GM23338 (cell line): ENCODE measurements at regions not wholly inside any gene's neighbourhood (a gene's known extent, or its start where the extent isn't known, plus 50 kb on each side); places are given as distances from the start of the nearest gene placed in this dataset.
A peak's percentile ranks its signal among the peaks of the same experiment; 100 is the strongest.

Experiments
- ATAC-seq: fragments of 200-7000 bp; cut with Tn5 transposase; 3 replicates; pipeline ENCODE4 v1.9.1; 2020
- DNase-seq: peaks from one replicate; pipeline ENCODE4 v3.0.0-alpha.2; 2015; ENCODE audit warnings: low spot score
- H2AFZ ChIP-seq: fragments of 200-600 bp; sonication (generic); 2 replicates; pipeline ENCODE4 v1.8.0; 2016; ENCODE audit warnings: antibody characterized with exemption, mild to moderate bottlenecking, moderate library complexity
- H3F3A ChIP-seq: fragments of 200-600 bp; sonication (generic); replicated peaks from 2 replicates; pipeline ENCODE4 v1.8.0; 2017; ENCODE audit warnings: antibody characterized with exemption, mixed run types, low read depth
- H3K27ac ChIP-seq: fragments of 200-600 bp; sonication (generic); 2 replicates; pipeline ENCODE4 v1.6.1; 2016; ENCODE audit warnings: low read depth
- H3K27me3 ChIP-seq: fragments of 200-600 bp; sonication (generic); 2 replicates; pipeline ENCODE4 v1.8.0; 2016; ENCODE audit warnings: mild to moderate bottlenecking, mixed run types, moderate library complexity; ENCODE audit not compliant: insufficient read depth
- H3K36me3 ChIP-seq: fragments of 200-600 bp; sonication (generic); 2 replicates; pipeline ENCODE4 v1.8.0; 2016; ENCODE audit warnings: mild to moderate bottlenecking; ENCODE audit not compliant: insufficient read depth
- H3K4me1 ChIP-seq: fragments of 200-600 bp; sonication (generic); 2 replicates; pipeline ENCODE4 v1.8.0; 2016; ENCODE audit warnings: mild to moderate bottlenecking, moderate library complexity; ENCODE audit not compliant: insufficient read depth
- H3K4me2 ChIP-seq: fragments of 200-600 bp; sonication (generic); 2 replicates; pipeline ENCODE4 v1.7.1; 2017; ENCODE audit warnings: mixed run types
- H3K4me3 ChIP-seq: fragments of 200-600 bp; sonication (generic); 2 replicates; pipeline ENCODE4 v1.6.1; 2016; ENCODE audit warnings: mixed run types
- H3K79me2 ChIP-seq: fragments of 200-600 bp; sonication (generic); replicated peaks from 2 replicates; pipeline ENCODE4 v1.8.0; 2017; ENCODE audit warnings: mild to moderate bottlenecking; ENCODE audit not compliant: insufficient read depth
- H3K9me2 ChIP-seq: fragments of 200-600 bp; sonication (generic); 2 replicates; pipeline ENCODE4 v1.8.0; 2017; ENCODE audit not compliant: insufficient read depth
- H4K20me1 ChIP-seq: fragments of 200-600 bp; sonication (generic); replicated peaks from 2 replicates; pipeline ENCODE4 v1.8.0; 2017; ENCODE audit warnings: mild to moderate bottlenecking; ENCODE audit not compliant: insufficient read depth
- H3K27ac Mint-ChIP-seq: 2 replicates; pipeline ENCODE4 v1.8.0; 2020; ENCODE audit warnings: inconsistent platforms, mild to moderate bottlenecking, moderate library complexity, mixed read lengths
- H3K27me3 Mint-ChIP-seq: 3 replicates; pipeline ENCODE4 v1.8.0; 2022; ENCODE audit warnings: low read depth, mild to moderate bottlenecking, moderate library complexity, mixed read lengths, inconsistent platforms; ENCODE audit not compliant: insufficient read depth, poor library complexity
- H3K36me3 Mint-ChIP-seq: 3 replicates; pipeline ENCODE4 v1.8.0; 2021; ENCODE audit warnings: low read depth, mild to moderate bottlenecking, inconsistent platforms, moderate library complexity, mixed read lengths
- H3K4me1 Mint-ChIP-seq: 3 replicates; pipeline ENCODE4 v1.8.0; 2020; ENCODE audit warnings: mild to moderate bottlenecking, inconsistent platforms, mixed read lengths
- H3K4me3 Mint-ChIP-seq: 3 replicates; pipeline ENCODE4 v1.8.0; 2021; ENCODE audit warnings: moderate library complexity, mild to moderate bottlenecking, inconsistent platforms, mixed read lengths
- H3K9me3 Mint-ChIP-seq: 3 replicates; pipeline ENCODE4 v1.8.0; 2020; ENCODE audit warnings: moderate library complexity, mild to moderate bottlenecking, inconsistent platforms, mixed read lengths
- CREB1 ChIP-seq: fragments of 250-450 bp; sonication (Bioruptor Pico); IDR thresholded peaks from 2 replicates; pipeline ENCODE4 v1.5.0; 2020; ENCODE audit warnings: low read depth, mild to moderate bottlenecking, moderate library complexity
- CTCF ChIP-seq, 2 experiments: fragments of 200-600 bp in 1 of 2; sonication (generic) in 1 of 2; conservative IDR thresholded peaks; 2 replicates each; pipeline versions ENCODE4 v1.5.1 to v1.6.1; 2016 to 2017; ENCODE audit warnings: antibody characterized with exemption in 2 of 2, low read depth in 2 of 2, mild to moderate bottlenecking in 2 of 2, moderate library complexity in 1 of 2
- ETS1 ChIP-seq: IDR thresholded peaks from 2 replicates; pipeline ENCODE4 v1.6.1; 2016; ENCODE audit warnings: antibody characterized with exemption
- EZH2 ChIP-seq: fragments of 200-600 bp; sonication (generic); IDR thresholded peaks from one replicate; pipeline ENCODE4 v1.8.0; 2017; ENCODE audit warnings: antibody characterized with exemption, mild to moderate bottlenecking, low read depth; ENCODE audit not compliant: unreplicated experiment
- EZH2phosphoT487 ChIP-seq: fragments of 200-600 bp; sonication (generic); IDR thresholded peaks from one replicate; pipeline ENCODE4 v1.8.1; 2018; ENCODE audit warnings: antibody characterized with exemption; ENCODE audit not compliant: unreplicated experiment
- JUNB ChIP-seq: IDR thresholded peaks from one replicate; pipeline ENCODE4 v1.6.1; 2016; ENCODE audit warnings: antibody characterized with exemption; ENCODE audit not compliant: unreplicated experiment
- NANOG ChIP-seq: IDR thresholded peaks from 2 replicates; pipeline ENCODE4 v1.6.1; 2016; ENCODE audit warnings: antibody characterized with exemption, borderline replicate concordance
- POLR2AphosphoS5 ChIP-seq: IDR thresholded peaks from 2 replicates; pipeline ENCODE4 v1.6.1; 2016; ENCODE audit warnings: antibody characterized with exemption, low read depth
- STAT1 ChIP-seq: IDR thresholded peaks from one replicate; pipeline ENCODE4 v1.6.1; 2016; ENCODE audit warnings: antibody characterized with exemption; ENCODE audit not compliant: unreplicated experiment
- ZNF114 ChIP-seq: fragments of 250-450 bp; sonication (Bioruptor Pico); IDR thresholded peaks from 2 replicates; pipeline ENCODE4 v1.5.0; 2020; ENCODE audit warnings: mild to moderate bottlenecking, moderate library complexity
- ZNF331 ChIP-seq: fragments of 250-450 bp; sonication (Bioruptor Pico); IDR thresholded peaks from 2 replicates; pipeline ENCODE4 v1.5.0; 2020; ENCODE audit warnings: low read depth, mild to moderate bottlenecking, moderate library complexity
- ZNF462 ChIP-seq: fragments of 250-450 bp; sonication (Bioruptor Pico); IDR thresholded peaks from 2 replicates; pipeline ENCODE4 v1.5.0; 2020; ENCODE audit warnings: mild to moderate bottlenecking, moderate library complexity
- TF ChIP-seq, protein P1 (sequence below): IDR thresholded peaks from one replicate; pipeline ENCODE4 v1.6.1; 2018; ENCODE audit warnings: antibody characterized with exemption; ENCODE audit not compliant: unreplicated experiment

DNA sequence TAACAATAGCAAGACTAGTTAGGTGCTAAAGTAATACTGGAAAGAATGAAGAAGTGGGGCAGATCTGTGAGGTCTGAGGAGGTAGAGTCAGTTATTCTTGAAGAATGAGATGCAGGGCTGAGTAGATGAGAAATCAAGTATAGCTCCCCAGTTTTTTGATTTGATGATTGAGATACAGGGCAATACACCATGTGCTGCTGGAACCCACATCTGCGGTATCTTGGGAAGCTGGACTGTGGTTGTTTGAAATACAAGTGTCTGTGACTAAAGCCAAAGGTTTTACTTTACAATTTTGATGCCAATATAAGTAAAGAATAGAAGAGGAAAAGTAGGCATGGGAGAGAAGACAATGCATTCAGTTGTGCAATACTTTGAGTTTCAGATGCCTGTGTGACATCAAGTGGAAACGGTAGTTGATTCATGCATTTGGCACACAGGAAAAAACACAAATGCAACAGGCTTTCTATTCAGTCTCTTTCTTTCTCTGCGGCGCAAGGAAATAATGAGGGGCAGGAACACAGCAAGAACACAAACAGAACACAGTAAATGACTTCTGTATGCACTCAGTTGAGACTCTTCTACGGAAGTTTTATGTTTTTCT, 190.2 kb upstream of the SLC38A2 start:
- H3K79me2 ChIP-seq: no peaks in the 10 kb centered on the region
- no peak overlapping the region for H3K4me3 Mint-ChIP-seq
- no peaks in the 10 kb centered on the region for H3K27me3 ChIP-seq
- no peak overlapping the region for H2AFZ ChIP-seq
- H3K4me3 ChIP-seq: no peak overlapping the region
- DNase-seq: no peak
- H3K4me1 ChIP-seq: peaks cover 28% of the 10 kb centered on the region
- H3K4me1 Mint-ChIP-seq: peaks cover 32% of the 10 kb centered on the region
- peak overlapping the region; percentile 72 for H3K27ac Mint-ChIP-seq
- H3K36me3 ChIP-seq: no peaks in the 10 kb centered on the region; the same call in 1 of the 2 replicates
- peaks cover 32% of the 10 kb centered on the region; the same call in 2 of the 3 replicates for H3K36me3 Mint-ChIP-seq
- no peaks in the 10 kb centered on the region for H3K9me2 ChIP-seq
- H3K27ac ChIP-seq: peak overlapping the region; percentile 79
- H3F3A ChIP-seq: no peaks in the 10 kb centered on the region
- no peak for TF ChIP-seq EZH2phosphoT487
- no peak for TF ChIP-seq ZNF462 (CRISPR knock-in tag)
- TF ChIP-seq ETS1: no peak
- no peak for TF ChIP-seq ZNF331 (CRISPR knock-in tag)
- TF ChIP-seq ZNF114 (CRISPR knock-in tag): no peak
- TF ChIP-seq, protein P1, sequence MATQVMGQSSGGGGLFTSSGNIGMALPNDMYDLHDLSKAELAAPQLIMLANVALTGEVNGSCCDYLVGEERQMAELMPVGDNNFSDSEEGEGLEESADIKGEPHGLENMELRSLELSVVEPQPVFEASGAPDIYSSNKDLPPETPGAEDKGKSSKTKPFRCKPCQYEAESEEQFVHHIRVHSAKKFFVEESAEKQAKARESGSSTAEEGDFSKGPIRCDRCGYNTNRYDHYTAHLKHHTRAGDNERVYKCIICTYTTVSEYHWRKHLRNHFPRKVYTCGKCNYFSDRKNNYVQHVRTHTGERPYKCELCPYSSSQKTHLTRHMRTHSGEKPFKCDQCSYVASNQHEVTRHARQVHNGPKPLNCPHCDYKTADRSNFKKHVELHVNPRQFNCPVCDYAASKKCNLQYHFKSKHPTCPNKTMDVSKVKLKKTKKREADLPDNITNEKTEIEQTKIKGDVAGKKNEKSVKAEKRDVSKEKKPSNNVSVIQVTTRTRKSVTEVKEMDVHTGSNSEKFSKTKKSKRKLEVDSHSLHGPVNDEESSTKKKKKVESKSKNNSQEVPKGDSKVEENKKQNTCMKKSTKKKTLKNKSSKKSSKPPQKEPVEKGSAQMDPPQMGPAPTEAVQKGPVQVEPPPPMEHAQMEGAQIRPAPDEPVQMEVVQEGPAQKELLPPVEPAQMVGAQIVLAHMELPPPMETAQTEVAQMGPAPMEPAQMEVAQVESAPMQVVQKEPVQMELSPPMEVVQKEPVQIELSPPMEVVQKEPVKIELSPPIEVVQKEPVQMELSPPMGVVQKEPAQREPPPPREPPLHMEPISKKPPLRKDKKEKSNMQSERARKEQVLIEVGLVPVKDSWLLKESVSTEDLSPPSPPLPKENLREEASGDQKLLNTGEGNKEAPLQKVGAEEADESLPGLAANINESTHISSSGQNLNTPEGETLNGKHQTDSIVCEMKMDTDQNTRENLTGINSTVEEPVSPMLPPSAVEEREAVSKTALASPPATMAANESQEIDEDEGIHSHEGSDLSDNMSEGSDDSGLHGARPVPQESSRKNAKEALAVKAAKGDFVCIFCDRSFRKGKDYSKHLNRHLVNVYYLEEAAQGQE: no peak
- no peak for TF ChIP-seq STAT1
- TF ChIP-seq JUNB: no peak
- TF ChIP-seq CTCF (conservative IDR thresholded peaks at IDR 0.05; ENCODE audit: low read depth in 2 of 2): no peak
- TF ChIP-seq CREB1 (CRISPR knock-in tag): no peak
- TF ChIP-seq POLR2AphosphoS5: no peak
- TF ChIP-seq EZH2: no peak
- no peak for TF ChIP-seq NANOG
- no peaks in the 10 kb centered on the region for H3K27me3 Mint-ChIP-seq
- peak overlapping the region; percentile 50; the same call in 1 of the 2 replicates for H3K4me2 ChIP-seq
- H4K20me1 ChIP-seq: no peaks in the 10 kb centered on the region
- peaks cover 22% of the 10 kb centered on the region for H3K9me3 Mint-ChIP-seq
- no peak for ATAC-seq
